ENCODE measurements at regions not wholly inside any gene's neighbourhood (a gene's known extent, or its start where the extent isn't known, plus 50 kb on each side); places are given as distances from the start of the nearest gene placed in this dataset.

DNA sequence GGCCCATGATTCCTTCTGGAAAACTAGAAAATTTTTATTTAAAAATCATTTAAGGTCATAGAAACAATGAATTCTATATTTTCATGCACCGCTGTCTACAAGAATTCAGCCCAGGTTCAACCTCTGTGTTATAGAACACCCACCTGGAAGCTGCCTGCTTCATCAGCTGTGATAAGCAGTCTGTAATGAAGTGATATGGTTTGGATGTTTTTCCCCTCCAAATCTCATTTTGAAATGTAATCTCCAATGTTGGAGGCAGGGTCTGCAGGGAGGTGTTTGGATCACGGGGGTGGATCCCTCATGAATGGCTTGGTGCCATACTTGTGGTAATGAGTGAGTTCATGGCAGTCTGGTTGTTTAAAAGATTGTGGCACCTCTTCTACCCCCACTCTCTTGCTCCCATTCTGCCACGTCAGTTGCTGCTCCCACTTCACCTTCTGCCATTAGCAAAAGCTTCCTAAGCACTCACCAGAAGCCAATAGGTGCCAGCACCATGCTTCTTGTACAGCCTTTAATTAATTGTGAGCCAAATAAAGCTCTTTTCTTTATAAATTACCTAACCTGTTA, 55.6 kb downstream of the MRPL32 start:
- no peak for DNase-seq (ENCODE audit: low read depth)
- no peak overlapping the region for H3K4me2 ChIP-seq (ENCODE audit: low read length)
- H3K9me3 ChIP-seq (ENCODE audit: insufficient read depth, low read depth, low read length), result peaks cover 2% of the 10 kb centered on the region
- peaks cover 4% of the 10 kb centered on the region for H3K27me3 ChIP-seq (ENCODE audit: insufficient read depth, low read length)
- TF ChIP-seq EZH2 (IDR thresholded peaks at IDR 0.05; ENCODE audit: insufficient read depth, low read length), result no peak
- TF ChIP-seq CTCF (IDR thresholded peaks at IDR 0.05; ENCODE audit: insufficient read depth, low read depth, low read length), result no peak
- peaks cover 11% of the 10 kb centered on the region for H3K9me3 Mint-ChIP-seq (ENCODE audit: unreplicated experiment)
- H3K36me3 Mint-ChIP-seq (ENCODE audit: low read depth, unreplicated experiment), result peaks cover 3% of the 10 kb centered on the region
- no peak overlapping the region for H3K27ac ChIP-seq (ENCODE audit: low read depth, low read length)
- no peak overlapping the region for H3K4me3 ChIP-seq (ENCODE audit: insufficient read depth, low read depth, low read length)
- no peak overlapping the region for H3K4me3 Mint-ChIP-seq (ENCODE audit: unreplicated experiment)
- no peaks in the 10 kb centered on the region for H3K4me1 ChIP-seq (ENCODE audit: insufficient read depth, low read length)
- FAIRE-seq, result no peak
- H3K27ac Mint-ChIP-seq (ENCODE audit: unreplicated experiment), result no peak overlapping the region
- H3K27me3 Mint-ChIP-seq (ENCODE audit: low read depth, unreplicated experiment), result peaks cover 6% of the 10 kb centered on the region
- no peak overlapping the region for H3K9ac ChIP-seq (ENCODE audit: low read length)
- no peaks in the 10 kb centered on the region for H4K20me1 ChIP-seq (ENCODE audit: insufficient read depth, low read length)
- H3K4me1 Mint-ChIP-seq (ENCODE audit: low read depth, unreplicated experiment), result no peaks in the 10 kb centered on the region
- no peak overlapping the region for H2AFZ ChIP-seq (ENCODE audit: low read depth, low read length)
- no peaks in the 10 kb centered on the region for H3K79me2 ChIP-seq (ENCODE audit: insufficient read depth, low read length)
- H3K36me3 ChIP-seq (ENCODE audit: insufficient read depth, low read length), result no peaks in the 10 kb centered on the region

DNA sequence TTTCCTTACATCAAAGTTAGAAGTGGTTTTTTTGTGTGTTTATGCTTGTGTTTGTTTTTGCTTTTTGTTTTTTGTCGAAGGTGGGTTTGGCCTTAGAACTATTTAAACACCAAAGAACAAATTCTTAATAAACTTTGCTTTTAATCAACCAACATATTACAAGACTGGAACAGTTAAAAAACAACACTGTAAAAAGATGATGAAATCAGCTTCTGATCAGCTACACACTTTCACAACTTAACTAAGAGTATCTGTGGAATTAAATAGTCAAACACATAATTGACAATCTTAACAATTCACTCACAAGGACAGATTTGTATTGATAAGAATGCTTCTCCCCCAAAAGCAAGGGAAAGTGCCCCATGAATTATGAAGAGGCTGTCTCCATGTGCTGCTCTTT, 58.8 kb downstream of the MRPL32 start:
- no peak overlapping the region for H3K9ac ChIP-seq (ENCODE audit: low read length)
- Mint-ChIP-seq H3K9me3 (ENCODE audit: unreplicated experiment) (peaks cover 1% of the 10 kb centered on the region), H3K36me3 (ENCODE audit: low read depth, unreplicated experiment) (peaks cover 3% of the 10 kb centered on the region), H3K4me3 (ENCODE audit: unreplicated experiment) (no peak overlapping the region), H3K4me1 (ENCODE audit: low read depth, unreplicated experiment) (no peaks in the 10 kb centered on the region), H3K27ac (ENCODE audit: unreplicated experiment) (no peak overlapping the region), H3K27me3 (ENCODE audit: low read depth, unreplicated experiment) (peaks cover 9% of the 10 kb centered on the region)
- no peak overlapping the region for H2AFZ ChIP-seq (ENCODE audit: low read depth, low read length)
- H3K36me3 ChIP-seq (ENCODE audit: insufficient read depth, low read length), result no peaks in the 10 kb centered on the region
- H3K4me3 ChIP-seq (ENCODE audit: insufficient read depth, low read depth, low read length), result no peak overlapping the region
- FAIRE-seq (no peak), DNase-seq (ENCODE audit: low read depth) (no peak)
- H3K4me2 ChIP-seq (ENCODE audit: low read length), result no peak overlapping the region
- no peaks in the 10 kb centered on the region for H3K4me1 ChIP-seq (ENCODE audit: insufficient read depth, low read length)
- peaks cover 4% of the 10 kb centered on the region for H3K27me3 ChIP-seq (ENCODE audit: insufficient read depth, low read length)
- H4K20me1 ChIP-seq (ENCODE audit: insufficient read depth, low read length), result no peaks in the 10 kb centered on the region
- H3K27ac ChIP-seq (ENCODE audit: low read depth, low read length), result no peak overlapping the region
- TF ChIP-seq CTCF (IDR thresholded peaks at IDR 0.05; ENCODE audit: insufficient read depth, low read depth, low read length) (no peak), EZH2 (IDR thresholded peaks at IDR 0.05; ENCODE audit: insufficient read depth, low read length) (no peak)
- H3K79me2 ChIP-seq (ENCODE audit: insufficient read depth, low read length), result no peaks in the 10 kb centered on the region
- H3K9me3 ChIP-seq (ENCODE audit: insufficient read depth, low read depth, low read length), result peaks cover 2% of the 10 kb centered on the region

DNA sequence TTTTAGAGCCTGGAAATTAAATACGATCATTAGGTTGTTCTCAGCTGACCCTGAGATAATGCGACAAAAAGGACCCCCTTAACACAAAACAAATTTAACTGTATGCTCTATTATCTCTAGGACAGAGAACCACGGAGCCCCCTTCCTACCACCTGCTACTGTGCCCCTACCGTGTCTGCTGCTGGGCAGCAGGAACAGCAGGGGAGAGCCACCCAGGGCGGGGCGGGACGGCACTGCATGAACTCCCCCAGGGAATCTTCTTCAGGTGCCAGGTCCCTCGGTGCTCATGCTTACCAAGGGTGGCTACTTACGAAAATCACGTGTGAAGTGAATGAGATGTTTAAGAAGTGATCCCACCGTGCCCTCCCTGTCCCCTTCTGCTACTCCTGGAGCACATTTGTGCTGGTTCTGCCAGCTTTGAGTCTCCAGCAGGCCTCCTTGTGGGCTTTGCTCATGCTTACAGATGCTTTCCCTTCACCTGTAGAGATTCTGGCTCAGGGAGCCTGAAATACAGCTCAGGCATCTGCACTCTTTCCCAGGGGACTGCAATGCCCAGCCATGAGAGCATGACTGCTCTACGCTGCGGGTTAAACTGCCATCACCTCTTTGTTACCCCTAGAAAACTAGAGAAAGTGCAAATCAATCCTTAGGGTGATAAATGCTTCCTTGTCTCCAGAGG, 59.9 kb downstream of the MRPL32 start:
- Histone ChIP-seq H3K4me3 (ENCODE audit: insufficient read depth, low read depth, low read length) (no peak overlapping the region), H2AFZ (ENCODE audit: low read depth, low read length) (no peak overlapping the region), H3K27me3 (ENCODE audit: insufficient read depth, low read length) (peaks cover 4% of the 10 kb centered on the region), H3K27ac (ENCODE audit: low read depth, low read length) (no peak overlapping the region), H3K4me1 (ENCODE audit: insufficient read depth, low read length) (no peaks in the 10 kb centered on the region), H3K36me3 (ENCODE audit: insufficient read depth, low read length) (no peaks in the 10 kb centered on the region), H3K4me2 (ENCODE audit: low read length) (no peak overlapping the region), H3K9me3 (ENCODE audit: insufficient read depth, low read depth, low read length) (no peaks in the 10 kb centered on the region), H4K20me1 (ENCODE audit: insufficient read depth, low read length) (no peaks in the 10 kb centered on the region), H3K79me2 (ENCODE audit: insufficient read depth, low read length) (no peaks in the 10 kb centered on the region), H3K9ac (ENCODE audit: low read length) (no peak overlapping the region)
- Mint-ChIP-seq H3K27me3 (ENCODE audit: low read depth, unreplicated experiment) (peaks cover 9% of the 10 kb centered on the region), H3K4me3 (ENCODE audit: unreplicated experiment) (no peak overlapping the region), H3K27ac (ENCODE audit: unreplicated experiment) (no peak overlapping the region), H3K4me1 (ENCODE audit: low read depth, unreplicated experiment) (no peaks in the 10 kb centered on the region), H3K9me3 (ENCODE audit: unreplicated experiment) (no peaks in the 10 kb centered on the region), H3K36me3 (ENCODE audit: low read depth, unreplicated experiment) (peaks cover 3% of the 10 kb centered on the region)
- no peak for DNase-seq (ENCODE audit: low read depth)
- no peak for FAIRE-seq
- TF ChIP-seq EZH2 (IDR thresholded peaks at IDR 0.05; ENCODE audit: insufficient read depth, low read length) (no peak), CTCF (IDR thresholded peaks at IDR 0.05; ENCODE audit: insufficient read depth, low read depth, low read length) (no peak)

Data from astrocyte (in vitro differentiated cells and primary cell).